HepG2 (cell line): ENCODE measurements at regions not wholly inside any gene's neighbourhood (a gene's known extent, or its start where the extent isn't known, plus 50 kb on each side); places are given as distances from the start of the nearest gene placed in this dataset.

Experiments
- ATAC-seq: fragments of 200-7000 bp; cut with Tn5 transposase; 3 replicates; pipeline ENCODE4 v1.9.1; 2020; ENCODE audit warnings: mild to moderate bottlenecking, moderate library complexity
- BruUV-seq: library from RNA; stranded (reverse); fragments of 400-500 nt; replicated peaks from 2 replicates; lab custom pipeline; 2021; lab: Mats Ljungman, UMichigan
- CTCF ChIA-PET: fragments of 300-600 bp; formaldehyde crosslinking; extraction: SDS; loops from one replicate; lab custom pipeline; 2021; ENCODE audit warnings: low total read pairs, inconsistent platforms, low intra/inter-chr PET ratio; lab: Yijun Ruan, JAX
- POLR2A ChIA-PET: fragments of 350-600 bp; sonication (Branson Sonifier 250); formaldehyde crosslinking; loops from one replicate; lab custom pipeline; 2020; ENCODE audit warnings: antibody characterized with exemption, inconsistent platforms; lab: Yijun Ruan, JAX
- DNase-seq: peaks from one replicate; pipeline ENCODE4 v3.0.0-alpha.2; 2015; ENCODE audit warnings: low spot score
- FAIRE-seq: peaks from 3 replicates; lab custom pipeline; 2011; peaks lifted over from hg19 to GRCh38; lab: Jason Lieb, UNC
- H2AFZ ChIP-seq: one replicate; pipeline ENCODE4 v1.6.1; 2011; ENCODE audit warnings: low read length, inconsistent platforms
- H3K27ac ChIP-seq: fragments of 300-600 bp; 3 replicates; pipeline ENCODE4 v1.8.0; 2011; ENCODE audit warnings: mixed run types, mild to moderate bottlenecking, mixed read lengths, low read length, inconsistent platforms; ENCODE audit not compliant: insufficient read depth; ENCODE audit errors: extremely low read length
- H3K27me3 ChIP-seq, 2 experiments: fragments of 200-600 bp in 1 of 2; 2 replicates in 1 of 2; 3 replicates in 1 of 2; pipeline versions ENCODE4 v1.6.0 to v1.8.0; 2011; ENCODE audit warnings: low read length in 2 of 2, mild to moderate bottlenecking in 2 of 2, moderate library complexity in 2 of 2, inconsistent platforms in 1 of 2; ENCODE audit not compliant: insufficient read depth in 2 of 2, control insufficient read depth in 1 of 2
- H3K36me3 ChIP-seq, 2 experiments: fragments of 200-600 bp in 1 of 2; replicated peaks in 1 of 2; 2 replicates in 1 of 2; 3 replicates in 1 of 2; pipeline versions ENCODE4 v1.5.1 to v1.8.0; 2011; ENCODE audit warnings: low read length in 2 of 2, inconsistent platforms in 1 of 2; ENCODE audit not compliant: insufficient read depth in 2 of 2, control insufficient read depth in 1 of 2
- H3K4me1 ChIP-seq: 2 replicates; pipeline ENCODE4 v1.5.1; 2012; ENCODE audit warnings: low read length, inconsistent platforms; ENCODE audit not compliant: insufficient read depth
- H3K4me2 ChIP-seq: 2 replicates; pipeline ENCODE4 v1.6.0; 2011; ENCODE audit warnings: low read depth, low read length, inconsistent platforms
- H3K4me3 ChIP-seq, 3 experiments: fragments of 200-600 bp in 1 of 3; sonication (generic), shearing (Covaris generic) in 1 of 3; replicated peaks in 1 of 3; 2 replicates each; pipeline ENCODE4 v1.5.1; 2011 to 2016; ENCODE audit warnings: low read length in 3 of 3, inconsistent platforms in 2 of 3, low read depth in 2 of 3, mild to moderate bottlenecking in 2 of 3, control low read depth in 1 of 3, mixed read lengths in 1 of 3; ENCODE audit not compliant: insufficient read depth in 1 of 3
- H3K79me2 ChIP-seq: one replicate; pipeline ENCODE4 v1.6.1; 2011; ENCODE audit warnings: low read length, inconsistent platforms; ENCODE audit not compliant: insufficient read depth
- H3K9ac ChIP-seq: 2 replicates; pipeline ENCODE4 v1.6.0; 2011; ENCODE audit warnings: mild to moderate bottlenecking, low read depth, low read length, inconsistent platforms; ENCODE audit not compliant: insufficient read depth
- H3K9me3 ChIP-seq: 2 replicates; pipeline ENCODE4 v1.5.1; 2012; ENCODE audit warnings: mild to moderate bottlenecking, low read length
- H4K20me1 ChIP-seq: 2 replicates; pipeline ENCODE4 v1.6.0; 2011; ENCODE audit warnings: inconsistent platforms, mild to moderate bottlenecking, low read length, moderate library complexity; ENCODE audit not compliant: insufficient read depth
- CENPX ChIP-seq: sonication (generic); formaldehyde crosslinking; IDR thresholded peaks from 2 replicates; pipeline ENCODE4 v1.9.0; 2021; ENCODE audit warnings: mild to moderate bottlenecking, missing genetic modification reagents, moderate library complexity
- FOXO4 ChIP-seq: sonication (generic); formaldehyde crosslinking; conservative IDR thresholded peaks from 2 replicates; pipeline ENCODE4 v1.8.1; 2023; ENCODE audit warnings: missing genetic modification reagents
- GZF1 ChIP-seq: sonication (generic); formaldehyde crosslinking; IDR thresholded peaks from 2 replicates; pipeline ENCODE4 v1.5.1; 2020; ENCODE audit warnings: mild to moderate bottlenecking, missing genetic modification reagents
- MXD1 ChIP-seq: sonication (generic); formaldehyde crosslinking; IDR thresholded peaks from 2 replicates; pipeline ENCODE4 v1.4.0; 2020; ENCODE audit warnings: mild to moderate bottlenecking, missing genetic modification reagents
- PPARG ChIP-seq: conservative IDR thresholded peaks from 2 replicates; pipeline ENCODE4 v1.6.1; 2016; ENCODE audit warnings: missing biosample characterization, missing genetic modification reagents
- SP1 ChIP-seq, 2 experiments: fragments of 450-650 bp in 1 of 2; sonication (generic) in 1 of 2; formaldehyde crosslinking in 1 of 2; IDR thresholded peaks; 2 replicates each; pipeline versions ENCODE4 v1.4.0 to v1.6.1; 2016 to 2020; ENCODE audit warnings: missing genetic modification reagents in 1 of 2
- TIGD3 ChIP-seq: sonication (generic); formaldehyde crosslinking; IDR thresholded peaks from 2 replicates; pipeline ENCODE4 v1.5.1; 2020; ENCODE audit warnings: mild to moderate bottlenecking, missing genetic modification reagents, borderline replicate concordance
- XRCC5 ChIP-seq: fragments of 200-400 bp; formaldehyde crosslinking; optimal IDR thresholded peaks from 2 replicates; pipeline ENCODE3; 2017; ENCODE audit warnings: mild to moderate bottlenecking, low read length
- ZNF232 ChIP-seq: sonication (generic); formaldehyde crosslinking; IDR thresholded peaks from 2 replicates; pipeline ENCODE4 v1.4.0; 2020; ENCODE audit warnings: missing genetic modification reagents, borderline replicate concordance
- ZNF296 ChIP-seq: sonication (generic); formaldehyde crosslinking; conservative IDR thresholded peaks from 2 replicates; pipeline ENCODE4 v1.5.0; 2020; ENCODE audit warnings: mild to moderate bottlenecking, missing genetic modification reagents
- ZNF530 ChIP-seq: sonication (generic); formaldehyde crosslinking; IDR thresholded peaks from 2 replicates; pipeline ENCODE4 v1.5.0; 2020; ENCODE audit warnings: low read depth, mild to moderate bottlenecking, missing genetic modification reagents
- ZNF75D ChIP-seq: sonication (generic); formaldehyde crosslinking; IDR thresholded peaks from 2 replicates; pipeline ENCODE4 v1.8.1; 2023; ENCODE audit warnings: missing genetic modification reagents, mild to moderate bottlenecking, borderline replicate concordance
- ZNF790 ChIP-seq: sonication (generic); formaldehyde crosslinking; IDR thresholded peaks from 2 replicates; pipeline ENCODE4 v1.8.0; 2022; ENCODE audit warnings: missing genetic modification reagents, mild to moderate bottlenecking, borderline replicate concordance
- ZNF839 ChIP-seq: sonication (generic); formaldehyde crosslinking; IDR thresholded peaks from 2 replicates; pipeline ENCODE4 v1.4.0; 2020; ENCODE audit warnings: missing genetic modification reagents, mild to moderate bottlenecking, borderline replicate concordance
- ZSCAN25 ChIP-seq: sonication (generic); formaldehyde crosslinking; IDR thresholded peaks from 2 replicates; pipeline ENCODE4 v1.8.0; 2022; ENCODE audit warnings: mild to moderate bottlenecking, missing genetic modification reagents
- in situ Hi-C: cut with HindIII; loops from 2 replicates; pipeline ENCODE4 v1.10.0; 2017; ENCODE audit warnings: low pct_unique_long_range_greater_than_20kb; ENCODE audit not compliant: extremely low pct_ligation_motif_present
- intact Hi-C: fragments of 100-400 bp; cut with micrococcal nuclease; formaldehyde crosslinking; loops from one replicate; pipeline ENCODE4 v1.10.0; 2022; ENCODE audit not compliant: unreplicated experiment
- TF ChIP-seq, protein P1 (sequence below): sonication (generic); formaldehyde crosslinking; IDR thresholded peaks from 2 replicates; pipeline ENCODE4 v1.4.0; 2020; ENCODE audit warnings: missing genetic modification reagents, borderline replicate concordance

DNA sequence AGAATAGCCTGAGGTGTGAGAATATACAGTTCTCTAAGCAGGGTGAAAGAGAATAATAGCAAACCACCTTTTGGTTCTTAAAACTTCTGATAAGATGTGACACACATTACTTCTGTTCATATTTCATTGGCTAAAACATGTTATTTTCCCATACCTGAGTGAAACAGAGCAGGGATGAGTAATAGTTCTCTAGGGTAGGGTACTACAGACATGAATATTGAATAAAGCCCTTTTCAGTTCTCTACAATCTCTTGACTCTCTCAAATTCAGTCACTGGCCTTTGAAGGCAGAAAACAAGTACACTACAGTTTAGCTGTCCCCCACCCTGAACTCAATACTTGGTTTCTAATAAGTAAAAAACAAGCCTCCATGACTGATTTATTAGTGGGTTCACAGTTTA is 454.1 kb upstream of the MDGA2 start:
- ChIA-PET CTCF (no interaction called here), POLR2A (no interaction called here)
- H3K4me1 ChIP-seq, result no peaks in the 10 kb centered on the region
- no peaks in the 10 kb centered on the region for H3K27me3 ChIP-seq
- no peak overlapping the region for H3K4me2 ChIP-seq
- TF ChIP-seq FOXO4, result no peak
- no peak for TF ChIP-seq GZF1 (CRISPR knock-in tag)
- no peak for TF ChIP-seq SP1 (IDR thresholded peaks at IDR 0.05)
- TF ChIP-seq SP1 (CRISPR knock-in tag; IDR thresholded peaks at IDR 0.05), result no peak
- no peak for TF ChIP-seq MXD1 (CRISPR knock-in tag)
- no peak for TF ChIP-seq ZNF75D (CRISPR knock-in tag)
- no peak for TF ChIP-seq ZNF839 (CRISPR knock-in tag)
- no peak for TF ChIP-seq TIGD3
- TF ChIP-seq ZNF530 (CRISPR knock-in tag), result no peak
- no peak for TF ChIP-seq XRCC5
- no peak for TF ChIP-seq ZSCAN25 (CRISPR knock-in tag)
- TF ChIP-seq ZNF790 (CRISPR knock-in tag), result no peak
- TF ChIP-seq ZNF296 (CRISPR knock-in tag), result no peak
- no peak for TF ChIP-seq ZNF232 (CRISPR knock-in tag)
- TF ChIP-seq CENPX (CRISPR knock-in tag), result no peak
- TF ChIP-seq, protein P1, sequence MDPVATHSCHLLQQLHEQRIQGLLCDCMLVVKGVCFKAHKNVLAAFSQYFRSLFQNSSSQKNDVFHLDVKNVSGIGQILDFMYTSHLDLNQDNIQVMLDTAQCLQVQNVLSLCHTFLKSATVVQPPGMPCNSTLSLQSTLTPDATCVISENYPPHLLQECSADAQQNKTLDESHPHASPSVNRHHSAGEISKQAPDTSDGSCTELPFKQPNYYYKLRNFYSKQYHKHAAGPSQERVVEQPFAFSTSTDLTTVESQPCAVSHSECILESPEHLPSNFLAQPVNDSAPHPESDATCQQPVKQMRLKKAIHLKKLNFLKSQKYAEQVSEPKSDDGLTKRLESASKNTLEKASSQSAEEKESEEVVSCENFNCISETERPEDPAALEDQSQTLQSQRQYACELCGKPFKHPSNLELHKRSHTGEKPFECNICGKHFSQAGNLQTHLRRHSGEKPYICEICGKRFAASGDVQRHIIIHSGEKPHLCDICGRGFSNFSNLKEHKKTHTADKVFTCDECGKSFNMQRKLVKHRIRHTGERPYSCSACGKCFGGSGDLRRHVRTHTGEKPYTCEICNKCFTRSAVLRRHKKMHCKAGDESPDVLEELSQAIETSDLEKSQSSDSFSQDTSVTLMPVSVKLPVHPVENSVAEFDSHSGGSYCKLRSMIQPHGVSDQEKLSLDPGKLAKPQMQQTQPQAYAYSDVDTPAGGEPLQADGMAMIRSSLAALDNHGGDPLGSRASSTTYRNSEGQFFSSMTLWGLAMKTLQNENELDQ (CRISPR knock-in tag), result no peak
- TF ChIP-seq PPARG (CRISPR knock-in tag), result no peak
- no peak overlapping the region for H3K4me3 ChIP-seq
- ATAC-seq, result no peak
- in situ Hi-C loops, result no loop called here
- no peak overlapping the region for H3K27ac ChIP-seq
- BruUV-seq, result no TSS peak
- FAIRE-seq, result no peak
- no peak overlapping the region for H3K9ac ChIP-seq
- peaks cover 4% of the 10 kb centered on the region; the same call in 1 of the 2 replicates for H3K9me3 ChIP-seq
- no peaks in the 10 kb centered on the region for H3K79me2 ChIP-seq
- intact Hi-C loops, result no loop called here
- H3K36me3 ChIP-seq, result no peaks in the 10 kb centered on the region
- no peaks in the 10 kb centered on the region for H4K20me1 ChIP-seq
- no peak overlapping the region for H2AFZ ChIP-seq
- no peak for DNase-seq
